ENCODE measurements at regions not wholly inside any gene's neighbourhood (a gene's known extent, or its start where the extent isn't known, plus 50 kb on each side); places are given as distances from the start of the nearest gene placed in this dataset.

DNA sequence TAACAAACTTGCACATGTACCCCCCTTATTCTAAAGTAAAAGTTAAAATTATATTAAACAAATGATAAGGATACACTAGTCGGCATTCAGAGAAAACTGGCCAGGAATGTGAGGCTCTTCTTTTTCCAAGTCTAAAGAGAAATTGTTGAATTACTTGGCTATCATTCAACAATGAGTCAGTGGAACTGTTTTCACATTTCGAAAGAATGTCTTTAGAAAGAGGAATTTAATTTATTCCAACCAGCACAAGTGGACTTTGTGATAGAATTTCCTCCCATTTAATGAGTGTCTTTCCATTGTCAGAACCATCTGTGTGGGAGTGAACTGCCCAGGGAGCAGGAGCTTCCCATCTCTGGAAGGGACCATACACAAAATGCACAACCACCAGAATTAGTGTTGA lies 792.2 kb downstream of the EPHA4 start:
- TF ChIP-seq ATF1 (CRISPR knock-in tag; IDR thresholded peaks at IDR 0.05) (no peak), ZNF263 (CRISPR knock-in tag; IDR thresholded peaks at IDR 0.05; ENCODE audit: low read depth) (no peak), JUN (CRISPR knock-in tag; IDR thresholded peaks at IDR 0.05) (no peak), CREB1 (CRISPR knock-in tag; IDR thresholded peaks at IDR 0.05) (no peak), NFE2L1 (CRISPR knock-in tag; IDR thresholded peaks at IDR 0.05) (no peak), NFYB (CRISPR knock-in tag; conservative IDR thresholded peaks at IDR 0.05; ENCODE audit: low read depth) (no peak), ZNF416 (CRISPR knock-in tag; IDR thresholded peaks at IDR 0.05) (no peak), SMAD3 (CRISPR knock-in tag; IDR thresholded peaks at IDR 0.05; ENCODE audit: borderline replicate concordance) (no peak)
- TF ChIP-seq, protein P1, sequence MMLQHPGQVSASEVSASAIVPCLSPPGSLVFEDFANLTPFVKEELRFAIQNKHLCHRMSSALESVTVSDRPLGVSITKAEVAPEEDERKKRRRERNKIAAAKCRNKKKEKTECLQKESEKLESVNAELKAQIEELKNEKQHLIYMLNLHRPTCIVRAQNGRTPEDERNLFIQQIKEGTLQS (CRISPR knock-in tag; conservative IDR thresholded peaks at IDR 0.05): no peak
- TF ChIP-seq, protein P2, sequence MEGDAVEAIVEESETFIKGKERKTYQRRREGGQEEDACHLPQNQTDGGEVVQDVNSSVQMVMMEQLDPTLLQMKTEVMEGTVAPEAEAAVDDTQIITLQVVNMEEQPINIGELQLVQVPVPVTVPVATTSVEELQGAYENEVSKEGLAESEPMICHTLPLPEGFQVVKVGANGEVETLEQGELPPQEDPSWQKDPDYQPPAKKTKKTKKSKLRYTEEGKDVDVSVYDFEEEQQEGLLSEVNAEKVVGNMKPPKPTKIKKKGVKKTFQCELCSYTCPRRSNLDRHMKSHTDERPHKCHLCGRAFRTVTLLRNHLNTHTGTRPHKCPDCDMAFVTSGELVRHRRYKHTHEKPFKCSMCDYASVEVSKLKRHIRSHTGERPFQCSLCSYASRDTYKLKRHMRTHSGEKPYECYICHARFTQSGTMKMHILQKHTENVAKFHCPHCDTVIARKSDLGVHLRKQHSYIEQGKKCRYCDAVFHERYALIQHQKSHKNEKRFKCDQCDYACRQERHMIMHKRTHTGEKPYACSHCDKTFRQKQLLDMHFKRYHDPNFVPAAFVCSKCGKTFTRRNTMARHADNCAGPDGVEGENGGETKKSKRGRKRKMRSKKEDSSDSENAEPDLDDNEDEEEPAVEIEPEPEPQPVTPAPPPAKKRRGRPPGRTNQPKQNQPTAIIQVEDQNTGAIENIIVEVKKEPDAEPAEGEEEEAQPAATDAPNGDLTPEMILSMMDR (IDR thresholded peaks at IDR 0.05): no peak
- TF ChIP-seq, protein P3, sequence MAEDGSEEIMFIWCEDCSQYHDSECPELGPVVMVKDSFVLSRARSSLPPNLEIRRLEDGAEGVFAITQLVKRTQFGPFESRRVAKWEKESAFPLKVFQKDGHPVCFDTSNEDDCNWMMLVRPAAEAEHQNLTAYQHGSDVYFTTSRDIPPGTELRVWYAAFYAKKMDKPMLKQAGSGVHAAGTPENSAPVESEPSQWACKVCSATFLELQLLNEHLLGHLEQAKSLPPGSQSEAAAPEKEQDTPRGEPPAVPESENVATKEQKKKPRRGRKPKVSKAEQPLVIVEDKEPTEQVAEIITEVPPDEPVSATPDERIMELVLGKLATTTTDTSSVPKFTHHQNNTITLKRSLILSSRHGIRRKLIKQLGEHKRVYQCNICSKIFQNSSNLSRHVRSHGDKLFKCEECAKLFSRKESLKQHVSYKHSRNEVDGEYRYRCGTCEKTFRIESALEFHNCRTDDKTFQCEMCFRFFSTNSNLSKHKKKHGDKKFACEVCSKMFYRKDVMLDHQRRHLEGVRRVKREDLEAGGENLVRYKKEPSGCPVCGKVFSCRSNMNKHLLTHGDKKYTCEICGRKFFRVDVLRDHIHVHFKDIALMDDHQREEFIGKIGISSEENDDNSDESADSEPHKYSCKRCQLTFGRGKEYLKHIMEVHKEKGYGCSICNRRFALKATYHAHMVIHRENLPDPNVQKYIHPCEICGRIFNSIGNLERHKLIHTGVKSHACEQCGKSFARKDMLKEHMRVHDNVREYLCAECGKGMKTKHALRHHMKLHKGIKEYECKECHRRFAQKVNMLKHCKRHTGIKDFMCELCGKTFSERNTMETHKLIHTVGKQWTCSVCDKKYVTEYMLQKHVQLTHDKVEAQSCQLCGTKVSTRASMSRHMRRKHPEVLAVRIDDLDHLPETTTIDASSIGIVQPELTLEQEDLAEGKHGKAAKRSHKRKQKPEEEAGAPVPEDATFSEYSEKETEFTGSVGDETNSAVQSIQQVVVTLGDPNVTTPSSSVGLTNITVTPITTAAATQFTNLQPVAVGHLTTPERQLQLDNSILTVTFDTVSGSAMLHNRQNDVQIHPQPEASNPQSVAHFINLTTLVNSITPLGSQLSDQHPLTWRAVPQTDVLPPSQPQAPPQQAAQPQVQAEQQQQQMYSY (CRISPR knock-in tag; IDR thresholded peaks at IDR 0.05): no peak
- TF ChIP-seq, protein P4, sequence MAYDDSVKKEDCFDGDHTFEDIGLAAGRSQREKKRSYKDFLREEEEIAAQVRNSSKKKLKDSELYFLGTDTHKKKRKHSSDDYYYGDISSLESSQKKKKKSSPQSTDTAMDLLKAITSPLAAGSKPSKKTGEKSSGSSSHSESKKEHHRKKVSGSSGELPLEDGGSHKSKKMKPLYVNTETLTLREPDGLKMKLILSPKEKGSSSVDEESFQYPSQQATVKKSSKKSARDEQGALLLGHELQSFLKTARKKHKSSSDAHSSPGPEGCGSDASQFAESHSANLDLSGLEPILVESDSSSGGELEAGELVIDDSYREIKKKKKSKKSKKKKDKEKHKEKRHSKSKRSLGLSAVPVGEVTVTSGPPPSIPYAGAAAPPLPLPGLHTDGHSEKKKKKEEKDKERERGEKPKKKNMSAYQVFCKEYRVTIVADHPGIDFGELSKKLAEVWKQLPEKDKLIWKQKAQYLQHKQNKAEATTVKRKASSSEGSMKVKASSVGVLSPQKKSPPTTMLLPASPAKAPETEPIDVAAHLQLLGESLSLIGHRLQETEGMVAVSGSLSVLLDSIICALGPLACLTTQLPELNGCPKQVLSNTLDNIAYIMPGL (CRISPR knock-in tag; IDR thresholded peaks at IDR 0.05): no peak
- TF ChIP-seq, protein P5, sequence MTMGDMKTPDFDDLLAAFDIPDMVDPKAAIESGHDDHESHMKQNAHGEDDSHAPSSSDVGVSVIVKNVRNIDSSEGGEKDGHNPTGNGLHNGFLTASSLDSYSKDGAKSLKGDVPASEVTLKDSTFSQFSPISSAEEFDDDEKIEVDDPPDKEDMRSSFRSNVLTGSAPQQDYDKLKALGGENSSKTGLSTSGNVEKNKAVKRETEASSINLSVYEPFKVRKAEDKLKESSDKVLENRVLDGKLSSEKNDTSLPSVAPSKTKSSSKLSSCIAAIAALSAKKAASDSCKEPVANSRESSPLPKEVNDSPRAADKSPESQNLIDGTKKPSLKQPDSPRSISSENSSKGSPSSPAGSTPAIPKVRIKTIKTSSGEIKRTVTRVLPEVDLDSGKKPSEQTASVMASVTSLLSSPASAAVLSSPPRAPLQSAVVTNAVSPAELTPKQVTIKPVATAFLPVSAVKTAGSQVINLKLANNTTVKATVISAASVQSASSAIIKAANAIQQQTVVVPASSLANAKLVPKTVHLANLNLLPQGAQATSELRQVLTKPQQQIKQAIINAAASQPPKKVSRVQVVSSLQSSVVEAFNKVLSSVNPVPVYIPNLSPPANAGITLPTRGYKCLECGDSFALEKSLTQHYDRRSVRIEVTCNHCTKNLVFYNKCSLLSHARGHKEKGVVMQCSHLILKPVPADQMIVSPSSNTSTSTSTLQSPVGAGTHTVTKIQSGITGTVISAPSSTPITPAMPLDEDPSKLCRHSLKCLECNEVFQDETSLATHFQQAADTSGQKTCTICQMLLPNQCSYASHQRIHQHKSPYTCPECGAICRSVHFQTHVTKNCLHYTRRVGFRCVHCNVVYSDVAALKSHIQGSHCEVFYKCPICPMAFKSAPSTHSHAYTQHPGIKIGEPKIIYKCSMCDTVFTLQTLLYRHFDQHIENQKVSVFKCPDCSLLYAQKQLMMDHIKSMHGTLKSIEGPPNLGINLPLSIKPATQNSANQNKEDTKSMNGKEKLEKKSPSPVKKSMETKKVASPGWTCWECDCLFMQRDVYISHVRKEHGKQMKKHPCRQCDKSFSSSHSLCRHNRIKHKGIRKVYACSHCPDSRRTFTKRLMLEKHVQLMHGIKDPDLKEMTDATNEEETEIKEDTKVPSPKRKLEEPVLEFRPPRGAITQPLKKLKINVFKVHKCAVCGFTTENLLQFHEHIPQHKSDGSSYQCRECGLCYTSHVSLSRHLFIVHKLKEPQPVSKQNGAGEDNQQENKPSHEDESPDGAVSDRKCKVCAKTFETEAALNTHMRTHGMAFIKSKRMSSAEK (CRISPR knock-in tag; IDR thresholded peaks at IDR 0.05; ENCODE audit: borderline replicate concordance): no peak
- TF ChIP-seq, protein P6, sequence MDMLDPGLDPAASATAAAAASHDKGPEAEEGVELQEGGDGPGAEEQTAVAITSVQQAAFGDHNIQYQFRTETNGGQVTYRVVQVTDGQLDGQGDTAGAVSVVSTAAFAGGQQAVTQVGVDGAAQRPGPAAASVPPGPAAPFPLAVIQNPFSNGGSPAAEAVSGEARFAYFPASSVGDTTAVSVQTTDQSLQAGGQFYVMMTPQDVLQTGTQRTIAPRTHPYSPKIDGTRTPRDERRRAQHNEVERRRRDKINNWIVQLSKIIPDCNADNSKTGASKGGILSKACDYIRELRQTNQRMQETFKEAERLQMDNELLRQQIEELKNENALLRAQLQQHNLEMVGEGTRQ (CRISPR knock-in tag; IDR thresholded peaks at IDR 0.05): no peak

Measured in WTC11 (cell line).